ENCODE measurements at regions not wholly inside any gene's neighbourhood (a gene's known extent, or its start where the extent isn't known, plus 50 kb on each side); places are given as distances from the start of the nearest gene placed in this dataset.
"Not testable (repeated sequence)": the region's sequence is repeated elsewhere in the genome, so short reads cannot be mapped to it uniquely, and the experiment has no call there.

DNA sequence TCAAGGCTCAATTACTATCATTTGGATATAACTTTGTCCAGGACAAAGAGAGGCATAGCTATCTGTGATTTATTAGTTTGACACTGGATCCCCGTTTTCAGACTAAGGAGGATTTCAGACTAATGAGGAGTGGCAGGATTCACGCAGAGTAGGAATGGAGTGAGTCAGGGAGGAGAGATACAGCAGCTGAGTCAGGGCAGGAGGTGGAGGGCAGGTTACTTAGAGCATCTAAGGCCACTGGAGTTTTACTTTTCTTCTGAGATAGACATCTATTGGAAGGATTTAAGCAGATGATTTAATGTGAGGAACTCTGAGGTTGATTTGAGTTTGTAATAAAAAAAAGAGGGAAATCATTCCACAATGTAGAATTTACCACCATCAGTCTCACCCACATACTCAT, 110.6 kb downstream of the RPIA start:
- H3K36me3 Mint-ChIP-seq; H3K27me3 Mint-ChIP-seq; ATAC-seq (replicated peaks); H3K9me3 Mint-ChIP-seq; H3K27ac Mint-ChIP-seq; DNase-seq; H3K4me3 Mint-ChIP-seq; H3K4me1 Mint-ChIP-seq: not testable (repeated sequence)

GRCh38 chr2:88807237-88807962, 115.9 kb downstream of the RPIA start:
- Mint-ChIP-seq H3K4me3 (no peak overlapping the region), H3K9me3 (no peaks in the 10 kb centered on the region), H3K27me3 (peaks cover 6 to 8% of the 10 kb centered on the region in 2 donors), H3K36me3 (no peaks in the 10 kb centered on the region), H3K4me1 (no peaks in the 10 kb centered on the region), H3K27ac (no peak overlapping the region)
- DNase-seq (no peak), ATAC-seq (replicated peaks) (no peak)

DNA sequence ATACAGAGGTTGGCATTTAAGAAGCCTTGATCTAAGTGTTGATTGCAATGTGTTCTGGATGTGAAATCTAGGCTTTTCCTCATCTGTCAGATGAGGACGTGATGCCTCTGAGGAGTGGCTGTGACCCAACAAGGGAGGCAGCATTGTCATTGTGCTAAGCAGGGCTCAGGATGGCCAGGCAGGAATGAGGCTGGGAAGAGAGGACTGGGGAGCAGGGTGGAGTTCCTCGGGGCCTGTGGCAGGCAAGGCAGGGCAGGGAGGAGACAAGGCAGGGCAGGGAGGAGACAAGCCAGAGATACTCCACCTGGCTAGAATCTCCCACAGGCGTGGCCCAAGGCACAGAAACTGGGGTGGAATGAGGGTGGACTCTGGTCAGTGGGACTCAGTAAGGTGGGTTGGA, 116.6 kb downstream of the RPIA start:
- Mint-ChIP-seq H3K4me3 (no peak overlapping the region), H3K27me3 (peaks cover 6 to 8% of the 10 kb centered on the region in 2 donors), H3K4me1 (no peaks in the 10 kb centered on the region), H3K27ac (no peak overlapping the region), H3K9me3 (no peaks in the 10 kb centered on the region), H3K36me3 (peaks cover 0 to 3% of the 10 kb centered on the region in 2 donors)
- DNase-seq (no peak), ATAC-seq (replicated peaks) (no peak)

- ATAC-seq (replicated peaks) (no peak), DNase-seq (no peak)
- peaks cover 4 to 7% of the 10 kb centered on the region in 2 donors for H3K36me3 Mint-ChIP-seq
- peaks cover 3 to 4% of the 10 kb centered on the region in 2 donors for H3K9me3 Mint-ChIP-seq
- no peak overlapping the region for H3K4me3 Mint-ChIP-seq
- H3K27ac Mint-ChIP-seq = no peak overlapping the region
- no peaks in the 10 kb centered on the region for H3K4me1 Mint-ChIP-seq
- H3K27me3 Mint-ChIP-seq = peaks cover 6 to 8% of the 10 kb centered on the region in 2 donors
Measured at GRCh38 chr2:88808652-88809051, 117.2 kb downstream of the RPIA start.

DNA sequence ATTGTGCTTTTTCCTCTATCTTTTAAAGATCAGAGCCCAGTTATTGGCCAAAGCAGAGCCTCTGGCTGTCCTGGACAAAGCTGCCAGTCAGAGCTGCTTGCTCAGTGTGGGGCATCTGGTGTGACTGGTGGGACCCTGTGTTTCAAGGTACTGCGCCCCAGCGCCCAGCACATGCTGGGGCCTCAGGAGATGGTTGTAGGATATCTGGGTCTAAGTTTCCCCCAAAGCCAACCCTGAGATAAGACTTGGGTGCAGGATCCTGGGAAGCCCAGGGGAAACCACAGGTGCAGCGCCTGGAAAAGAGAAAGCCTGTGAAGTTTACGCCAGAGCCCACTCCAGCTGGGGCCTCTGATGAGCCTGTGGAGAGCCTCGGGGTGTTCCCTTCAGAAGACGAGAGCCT, 117.7 kb downstream of the RPIA start:
- Mint-ChIP-seq H3K36me3 (peaks cover 7 to 10% of the 10 kb centered on the region in 2 donors), H3K4me1 (no peaks in the 10 kb centered on the region), H3K27ac (no peak overlapping the region), H3K4me3 (no peak overlapping the region), H3K9me3 (peaks cover 6 to 7% of the 10 kb centered on the region in 2 donors), H3K27me3 (peaks cover 6 to 8% of the 10 kb centered on the region in 2 donors)
- no peak for ATAC-seq (replicated peaks)
- DNase-seq = no peak

GRCh38 chr2:88810017-88810416, 118.5 kb downstream of the RPIA start:
- Mint-ChIP-seq H3K27me3 (peaks cover 6 to 8% of the 10 kb centered on the region in 2 donors), H3K9me3 (peaks cover 12 to 13% of the 10 kb centered on the region in 2 donors), H3K36me3 (peaks cover 12 to 17% of the 10 kb centered on the region in 2 donors), H3K4me1 (no peaks in the 10 kb centered on the region), H3K27ac (no peak overlapping the region), H3K4me3 (no peak overlapping the region)
- no peak for ATAC-seq (replicated peaks)
- no peak for DNase-seq

- no peak overlapping the region for H3K4me3 Mint-ChIP-seq
- H3K27ac Mint-ChIP-seq = no peak overlapping the region
- peaks cover 17 to 19% of the 10 kb centered on the region in 2 donors for H3K36me3 Mint-ChIP-seq
- H3K27me3 Mint-ChIP-seq = peaks cover 6 to 8% of the 10 kb centered on the region in 2 donors
- H3K4me1 Mint-ChIP-seq = no peaks in the 10 kb centered on the region
- DNase-seq (no peak), ATAC-seq (replicated peaks) (no peak)
- peaks cover 17 to 18% of the 10 kb centered on the region in 2 donors for H3K9me3 Mint-ChIP-seq
Measured at GRCh38 chr2:88810488-88810887, 119.0 kb downstream of the RPIA start.

GRCh38 chr2:88811233-88811632, 119.8 kb downstream of the RPIA start:
- no peaks in the 10 kb centered on the region for H3K4me1 Mint-ChIP-seq
- no peak overlapping the region for H3K4me3 Mint-ChIP-seq
- H3K27ac Mint-ChIP-seq = no peak overlapping the region
- DNase-seq (no peak), ATAC-seq (replicated peaks) (no peak)
- peaks cover 6 to 8% of the 10 kb centered on the region in 2 donors for H3K27me3 Mint-ChIP-seq
- H3K36me3 Mint-ChIP-seq = peaks cover 20 to 22% of the 10 kb centered on the region in 2 donors
- peaks cover 22 to 24% of the 10 kb centered on the region in 2 donors for H3K9me3 Mint-ChIP-seq

- H3K27ac Mint-ChIP-seq = no peak overlapping the region
- H3K27me3 Mint-ChIP-seq = peaks cover 6 to 8% of the 10 kb centered on the region in 2 donors
- ATAC-seq (replicated peaks) (no peak), DNase-seq (no peak)
- H3K9me3 Mint-ChIP-seq = peaks cover 27 to 28% of the 10 kb centered on the region in 2 donors
- H3K4me1 Mint-ChIP-seq = no peaks in the 10 kb centered on the region
- H3K36me3 Mint-ChIP-seq = peaks cover 20 to 22% of the 10 kb centered on the region in 2 donors
- H3K4me3 Mint-ChIP-seq = no peak overlapping the region
Measured at GRCh38 chr2:88811681-88812080, 120.2 kb downstream of the RPIA start.

- H3K9me3 Mint-ChIP-seq = peaks cover 33 to 35% of the 10 kb centered on the region in 2 donors
- no peak overlapping the region for H3K4me3 Mint-ChIP-seq
- DNase-seq = no peak
- H3K27me3 Mint-ChIP-seq = peaks cover 0 to 5% of the 10 kb centered on the region in 2 donors
- peak in 1 of 2 donors; percentile 29 for ATAC-seq (replicated peaks)
- no peaks in the 10 kb centered on the region for H3K4me1 Mint-ChIP-seq
- no peak overlapping the region for H3K27ac Mint-ChIP-seq
- H3K36me3 Mint-ChIP-seq = peaks cover 22 to 29% of the 10 kb centered on the region in 2 donors
Measured at GRCh38 chr2:88813612-88814011, 122.1 kb downstream of the RPIA start.

DNA sequence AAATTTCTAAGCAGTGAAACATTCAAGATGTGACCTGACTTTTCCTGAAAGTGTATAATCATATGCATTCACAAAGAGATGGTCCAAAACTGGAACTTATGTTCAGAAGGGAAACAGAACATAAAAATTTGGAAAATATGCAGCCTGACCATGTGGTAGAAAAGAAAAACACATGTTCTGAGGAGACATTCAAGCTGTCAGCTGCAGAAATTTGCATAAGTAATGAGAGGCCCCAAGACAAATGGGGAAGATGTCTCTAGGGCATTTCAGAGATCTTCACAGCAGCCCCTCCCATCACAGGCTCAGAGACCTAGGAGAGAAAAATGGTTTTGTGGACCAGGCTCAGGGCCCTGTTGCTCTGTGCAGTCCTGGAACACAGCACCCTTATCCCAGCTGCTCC, 123.8 kb downstream of the RPIA start:
- H3K36me3 Mint-ChIP-seq = peaks cover 22 to 29% of the 10 kb centered on the region in 2 donors
- no peak for DNase-seq
- H3K9me3 Mint-ChIP-seq = peaks cover 33 to 35% of the 10 kb centered on the region in 2 donors
- H3K27ac Mint-ChIP-seq = no peak overlapping the region
- no peaks in the 10 kb centered on the region for H3K4me1 Mint-ChIP-seq
- peaks cover 0 to 5% of the 10 kb centered on the region in 2 donors for H3K27me3 Mint-ChIP-seq
- no peak for ATAC-seq (replicated peaks)
- H3K4me3 Mint-ChIP-seq = no peak overlapping the region

DNA sequence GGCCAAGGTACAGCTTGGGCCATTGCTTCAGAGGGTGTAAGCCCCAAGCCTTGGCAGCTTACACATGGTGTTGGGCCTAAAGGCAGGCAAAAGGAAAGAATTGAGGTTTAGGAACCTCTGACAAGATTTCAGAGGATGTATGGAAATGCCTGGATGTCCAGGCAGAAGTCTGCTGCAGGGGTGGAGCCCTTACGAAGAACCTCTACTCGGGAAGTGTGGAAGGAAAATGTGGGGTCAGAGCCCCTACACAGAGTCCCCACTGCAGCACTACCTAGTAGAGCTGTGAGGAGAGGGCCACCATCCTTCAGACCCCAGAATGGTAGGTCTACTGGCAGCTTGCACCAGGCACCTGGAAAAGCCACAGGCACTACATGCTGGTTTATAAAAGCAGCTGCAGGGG, 124.2 kb downstream of the RPIA start:
- no peaks in the 10 kb centered on the region for H3K4me1 Mint-ChIP-seq
- H3K27me3 Mint-ChIP-seq = peaks cover 0 to 9% of the 10 kb centered on the region in 2 donors
- no peak overlapping the region for H3K27ac Mint-ChIP-seq
- no peak for DNase-seq
- ATAC-seq (replicated peaks) = no peak
- no peak overlapping the region for H3K4me3 Mint-ChIP-seq
- H3K9me3 Mint-ChIP-seq = peaks cover 33 to 35% of the 10 kb centered on the region in 2 donors
- peaks cover 22 to 29% of the 10 kb centered on the region in 2 donors for H3K36me3 Mint-ChIP-seq

- peaks cover 21 to 25% of the 10 kb centered on the region in 2 donors for H3K36me3 Mint-ChIP-seq
- peaks cover 32 to 33% of the 10 kb centered on the region in 2 donors for H3K9me3 Mint-ChIP-seq
- H3K4me3 Mint-ChIP-seq = no peak overlapping the region
- H3K27ac Mint-ChIP-seq = no peak overlapping the region
- DNase-seq = no peak
- ATAC-seq (replicated peaks) = no peak
- H3K27me3 Mint-ChIP-seq = peaks cover 0 to 9% of the 10 kb centered on the region in 2 donors
- no peaks in the 10 kb centered on the region for H3K4me1 Mint-ChIP-seq
Measured at GRCh38 chr2:88818381-88818780, 126.9 kb downstream of the RPIA start.

- H3K9me3 Mint-ChIP-seq = no peaks in the 10 kb centered on the region
- no peak for ATAC-seq (replicated peaks)
Measured at GRCh38 chr2:88824951-88825350, 133.5 kb downstream of the RPIA start.

GRCh38 chr2:88826399-88826798, 134.9 kb downstream of the RPIA start:
- Mint-ChIP-seq H3K27ac (no peak overlapping the region), H3K9me3 (no peaks in the 10 kb centered on the region), H3K36me3 (peaks cover 0 to 1% of the 10 kb centered on the region in 2 donors), H3K4me1 (peaks cover 15 to 32% of the 10 kb centered on the region in 2 donors), H3K27me3 (no peaks in the 10 kb centered on the region), H3K4me3 (no peak overlapping the region)
- DNase-seq (peak; percentile 10), ATAC-seq (replicated peaks) (peak; percentile 73 to 85)

More at GRCh38 chr2:88824951-88825350, 133.5 kb downstream of the RPIA start:
- DNase-seq = no peak
- H3K36me3 Mint-ChIP-seq = peaks cover 0 to 1% of the 10 kb centered on the region in 2 donors
- peaks cover 0 to 4% of the 10 kb centered on the region in 2 donors for H3K27me3 Mint-ChIP-seq
- H3K27ac Mint-ChIP-seq = no peak overlapping the region
- no peak overlapping the region for H3K4me3 Mint-ChIP-seq
- H3K4me1 Mint-ChIP-seq = peaks cover 12 to 28% of the 10 kb centered on the region in 2 donors

Measured in stimulated activated naive B cell treated with anti-CD40 and anti-IgM and Interleukin-4, amounts not matched to agents 10 μg/mL and 1 μg/mL and 100 μg/mL, for 72 hours (primary cell).